HG03196 (cell line): ENCODE measurements at regions not wholly inside any gene's neighbourhood (a gene's known extent, or its start where the extent isn't known, plus 50 kb on each side); places are given as distances from the start of the nearest gene placed in this dataset.

ENCODE experiments used
- ATAC-seq: cut with Tn5 transposase; IDR thresholded peaks from one replicate; pipeline ENCODE4 v1.9.1; 2021; ENCODE audit not compliant: unreplicated experiment

DNA sequence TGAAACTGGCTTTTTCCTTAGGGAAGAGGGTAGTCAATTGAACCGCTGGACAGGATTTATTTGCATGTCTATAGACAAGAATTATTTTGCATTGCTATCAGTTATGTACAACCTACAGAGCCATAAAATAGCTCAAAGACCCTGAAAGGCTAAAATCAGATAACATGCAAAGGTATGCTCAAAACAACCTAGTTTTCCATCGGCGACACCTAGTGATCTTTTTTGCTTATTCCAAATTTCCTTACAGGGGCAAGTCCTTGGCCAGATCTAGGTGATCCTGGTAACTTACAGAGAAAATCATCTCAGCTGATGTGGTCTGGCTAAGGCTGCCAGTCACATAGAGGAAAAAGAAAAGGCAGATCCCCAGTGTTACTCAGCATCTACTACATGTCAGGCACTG lies 141.2 kb upstream of the RPL38 start:
- ATAC-seq = no peak

GRCh38 chr17:74063439-74063838 lies 140.0 kb upstream of the RPL38 start:
- ATAC-seq = no peak

- ATAC-seq = no peak
Measured at GRCh38 chr17:74070374-74070773, 133.1 kb upstream of the RPL38 start.

- ATAC-seq = no peak
Measured at GRCh38 chr17:74070998-74071679, 132.3 kb upstream of the RPL38 start.

DNA sequence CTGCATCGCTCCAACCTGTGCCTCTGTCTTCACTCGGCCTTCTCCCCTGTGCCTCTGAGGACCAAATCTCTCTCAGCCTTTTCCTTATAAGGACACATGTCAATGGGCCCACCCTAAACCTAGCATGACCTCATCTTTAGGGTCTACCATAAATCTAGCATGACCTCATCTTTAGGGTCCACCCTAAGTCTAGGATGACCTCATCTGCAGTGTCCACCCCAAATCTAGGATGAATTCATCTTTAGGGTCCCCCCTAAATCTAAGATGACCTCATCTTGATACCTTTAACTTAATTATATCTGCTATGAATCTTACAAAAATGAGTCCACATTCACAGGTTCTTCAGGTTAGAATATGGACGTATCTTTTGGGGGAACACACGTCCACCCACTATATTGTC lies 131.1 kb upstream of the RPL38 start:
- ATAC-seq = no peak

DNA sequence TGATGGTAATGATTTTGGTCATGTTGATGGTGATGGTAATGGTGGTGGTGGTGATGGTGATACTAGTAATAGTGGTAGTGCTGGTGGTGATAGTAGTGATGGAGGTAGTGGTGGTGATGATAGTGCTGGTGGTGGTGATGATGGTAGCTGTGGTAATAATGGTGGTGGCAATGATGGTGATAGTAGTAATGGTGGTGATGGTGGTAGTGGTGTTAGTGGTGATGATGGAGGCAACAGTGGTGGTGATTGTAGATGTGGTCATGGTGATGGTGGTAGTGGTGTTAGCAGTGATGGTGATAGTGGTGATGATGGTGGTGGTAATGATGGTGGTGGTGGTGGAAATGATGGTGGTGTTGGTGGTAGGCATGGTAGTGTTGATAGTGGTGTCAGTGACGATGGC lies 127.0 kb upstream of the RPL38 start:
- no peak for ATAC-seq

DNA sequence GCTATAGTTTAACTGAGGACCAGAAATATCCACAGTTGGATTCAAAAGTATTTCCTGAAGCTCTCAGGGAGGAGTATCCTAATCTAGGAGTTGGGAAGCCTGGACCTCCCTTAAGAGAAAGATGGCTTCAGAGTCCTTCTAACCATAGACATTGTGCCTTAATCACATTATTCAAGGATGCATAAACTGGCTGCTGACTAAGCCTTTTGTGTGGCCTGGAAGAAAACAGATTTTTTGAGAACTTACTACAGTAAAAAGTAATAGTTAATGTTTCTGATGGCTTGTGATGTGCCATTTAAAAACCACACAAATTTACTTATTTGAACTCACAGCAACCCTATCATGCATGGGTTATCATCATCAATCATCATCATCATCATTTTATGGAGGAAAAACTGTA lies 126.2 kb upstream of the RPL38 start:
- no peak for ATAC-seq

DNA sequence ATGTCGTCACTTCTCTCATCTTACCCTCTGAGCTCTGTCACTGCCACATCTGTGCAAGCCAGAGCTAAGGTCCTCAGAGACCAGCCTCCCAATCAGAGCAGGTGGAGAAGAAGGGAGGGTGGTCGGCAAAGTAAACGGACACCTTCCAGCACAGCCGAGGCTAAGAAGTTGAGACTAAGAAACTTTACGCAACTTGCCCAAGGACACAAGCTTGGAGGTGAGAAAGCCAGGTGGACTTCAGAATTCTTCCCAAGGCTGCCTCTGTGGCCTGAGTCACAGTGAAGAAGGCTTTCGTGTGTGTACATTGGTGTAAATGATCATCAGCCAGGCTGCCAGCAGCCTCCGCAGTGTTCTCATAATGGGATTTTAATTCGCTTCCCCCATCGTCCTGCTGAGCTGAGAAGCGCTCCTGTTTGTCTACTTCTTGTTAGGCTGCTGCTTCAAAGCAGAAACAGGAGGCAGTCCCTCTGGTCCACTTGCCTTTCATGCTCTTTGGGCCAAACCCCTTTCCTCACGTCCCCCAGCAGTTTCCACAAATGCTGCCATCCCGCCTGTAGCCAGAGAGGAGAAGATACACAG lies 125.0 kb upstream of the RPL38 start:
- ATAC-seq = no peak

DNA sequence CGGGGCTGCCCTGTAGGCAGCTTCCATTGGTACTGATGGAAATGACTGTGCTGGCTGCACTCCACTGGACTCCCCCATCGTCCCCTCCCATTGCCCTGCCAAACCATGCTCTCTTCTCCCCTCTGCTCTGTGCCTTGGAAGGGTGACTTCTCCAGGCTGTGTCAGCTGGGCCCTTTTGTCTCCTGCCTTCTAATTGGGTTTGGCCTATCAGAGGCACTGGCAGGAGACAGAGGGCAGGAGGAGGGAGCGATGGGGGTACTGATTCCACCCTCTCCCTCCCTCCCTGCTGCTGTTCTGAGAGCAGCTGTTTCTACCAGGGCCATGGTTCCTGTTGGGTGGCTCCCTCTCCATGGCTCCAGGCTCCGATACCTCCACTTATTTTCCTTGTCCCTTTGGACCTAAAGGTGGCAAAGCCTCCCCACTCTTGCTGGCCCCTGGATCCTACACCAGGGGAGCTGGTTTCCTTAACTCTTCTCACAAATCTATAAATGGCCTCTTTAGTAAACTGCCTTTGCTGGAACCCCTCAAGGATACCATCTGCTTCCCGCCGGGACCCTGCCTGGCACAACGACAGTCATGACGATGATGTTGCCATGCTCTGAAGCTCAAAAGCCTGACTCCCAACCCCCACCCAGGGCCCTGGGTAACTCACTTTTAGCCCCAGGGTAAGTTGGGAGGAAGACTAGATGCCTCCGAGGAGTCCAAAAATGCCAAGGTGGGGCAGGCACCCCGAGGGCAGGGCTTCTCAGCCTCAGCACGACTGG lies 123.8 kb upstream of the RPL38 start:
- no peak for ATAC-seq

GRCh38 chr17:74080656-74081582 lies 122.6 kb upstream of the RPL38 start:
- no peak for ATAC-seq

DNA sequence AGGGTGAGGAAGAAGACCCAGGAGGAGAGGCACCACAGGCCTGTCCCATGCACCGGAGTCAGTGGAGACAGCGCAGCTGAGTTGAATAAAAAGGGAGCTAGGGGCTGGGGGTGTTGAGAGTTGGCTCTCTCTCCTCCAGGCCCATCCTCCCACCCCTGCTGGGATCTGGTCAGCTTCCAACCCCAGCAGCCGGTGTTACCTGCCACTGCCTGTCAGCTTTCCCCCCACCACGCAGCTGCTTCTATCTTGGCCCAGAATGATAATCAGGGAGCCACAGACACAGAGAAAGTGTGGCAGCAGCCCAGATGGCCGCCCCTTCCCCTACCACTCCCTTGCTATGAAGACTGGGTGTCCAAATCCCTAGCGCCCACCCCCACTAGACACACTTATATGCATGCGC lies 120.6 kb upstream of the RPL38 start:
- no peak for ATAC-seq

DNA sequence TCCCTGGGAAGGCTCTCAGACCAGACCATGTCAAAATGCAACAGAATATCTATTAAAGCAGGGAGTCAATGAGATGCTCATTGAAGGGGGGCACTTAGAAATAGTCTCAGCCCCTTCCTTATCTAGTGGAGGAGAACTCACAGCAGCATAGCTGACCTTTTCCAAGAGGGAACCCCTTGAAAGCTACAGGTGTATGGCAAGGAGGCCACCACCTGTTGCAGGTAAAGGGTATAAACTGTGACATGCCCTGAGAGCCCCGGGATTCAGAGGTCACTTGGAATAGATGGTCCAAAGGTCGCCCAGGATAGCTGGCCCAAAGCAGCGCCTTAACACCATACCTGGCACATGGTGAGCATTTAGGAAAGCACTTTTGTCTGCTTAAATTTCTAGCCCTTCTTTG lies 120.2 kb upstream of the RPL38 start:
- no peak for ATAC-seq

DNA sequence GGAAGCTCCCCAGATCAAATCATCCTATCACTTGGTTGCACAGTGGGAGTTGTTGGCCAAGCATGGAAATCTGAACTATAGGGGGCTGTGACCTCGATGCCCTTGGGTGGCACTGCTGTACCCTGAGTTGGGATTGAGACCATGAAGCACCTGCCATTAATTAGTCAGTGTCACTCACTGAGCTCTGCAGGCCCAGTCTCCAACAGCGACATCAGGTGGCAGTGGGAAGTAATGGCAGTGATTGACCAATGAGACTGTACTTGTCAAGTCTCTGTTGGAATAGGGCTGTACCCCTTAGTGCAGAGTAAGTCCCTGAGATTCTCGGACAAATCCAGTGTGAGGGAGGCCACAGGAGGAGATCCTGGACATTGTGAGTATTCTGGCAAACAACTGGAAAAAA lies 118.0 kb upstream of the RPL38 start:
- no peak for ATAC-seq

GRCh38 chr17:74087002-74087585 lies 116.4 kb upstream of the RPL38 start:
- ATAC-seq = no peak

DNA sequence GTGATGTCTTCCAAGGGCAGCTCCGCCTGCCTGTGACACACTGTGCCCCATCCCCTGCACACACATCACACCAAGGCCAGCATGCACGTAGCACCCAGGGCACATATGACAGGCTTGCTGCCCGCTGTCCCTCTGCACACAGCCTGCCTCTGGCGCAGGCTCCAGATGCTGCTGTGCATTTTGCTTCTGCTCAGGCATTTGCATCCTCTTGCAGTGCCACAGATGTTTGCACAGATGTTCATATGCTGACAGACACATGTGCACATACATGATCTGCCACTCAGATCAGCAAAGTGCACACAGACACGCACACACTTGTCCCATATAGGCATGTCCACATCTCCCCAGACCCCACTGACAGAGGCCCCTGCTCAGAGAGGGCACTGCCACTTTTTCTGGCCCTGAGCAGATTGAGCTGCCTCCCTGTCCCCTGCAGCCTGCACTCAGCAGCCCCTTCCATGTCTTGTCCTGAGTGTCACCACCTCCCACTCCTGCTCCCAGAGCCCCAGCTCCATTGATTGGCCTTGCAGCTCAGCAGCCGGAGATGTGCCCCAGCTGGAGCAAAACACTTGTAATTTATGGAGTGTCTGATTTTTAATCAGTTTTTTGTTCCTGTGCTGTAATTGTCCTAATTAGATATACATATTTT lies 115.1 kb upstream of the RPL38 start:
- ATAC-seq = no peak

GRCh38 chr17:74088934-74089329 lies 114.5 kb upstream of the RPL38 start:
- no peak for ATAC-seq

DNA sequence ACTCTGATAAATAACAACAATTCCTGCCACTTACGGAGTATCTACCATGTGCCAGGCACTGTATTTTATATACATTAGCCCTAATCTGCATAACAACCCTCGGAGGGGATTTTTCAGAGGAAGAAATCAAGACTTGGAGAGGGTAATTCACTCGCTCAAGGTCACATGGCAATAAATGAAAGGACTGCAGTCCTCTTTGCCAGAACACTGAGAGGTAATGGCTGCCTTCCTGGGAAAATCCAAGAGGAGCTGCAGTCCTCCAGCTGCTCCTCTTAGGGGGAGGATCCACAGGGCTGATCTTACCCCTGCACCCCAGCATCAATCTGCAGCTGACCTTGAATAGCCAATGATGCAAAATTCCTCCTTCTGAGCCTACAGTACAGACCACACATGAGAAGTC lies 114.1 kb upstream of the RPL38 start:
- no peak for ATAC-seq

GRCh38 chr17:74089869-74090464 lies 113.5 kb upstream of the RPL38 start:
- ATAC-seq = no peak

DNA sequence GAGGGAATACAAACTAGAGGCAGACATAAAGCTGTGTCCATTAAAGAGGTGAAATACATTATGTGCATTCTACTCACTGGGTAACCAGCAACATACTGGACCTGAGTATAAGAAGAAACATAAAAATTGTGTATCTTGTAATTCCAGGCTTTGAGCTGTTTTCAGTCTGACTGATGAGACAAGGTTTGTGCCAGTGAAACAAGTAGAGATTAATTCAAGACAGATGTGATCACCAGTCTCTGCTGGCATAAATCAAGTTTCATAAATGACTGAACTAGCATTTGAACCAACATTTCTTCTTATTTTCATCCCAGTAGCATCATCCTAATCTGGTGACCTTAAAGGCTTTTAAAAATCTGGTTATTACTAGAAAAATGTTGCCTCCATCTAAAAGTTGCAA lies 108.8 kb upstream of the RPL38 start:
- ATAC-seq = no peak

GRCh38 chr17:74096456-74096855 lies 107.0 kb upstream of the RPL38 start:
- no peak for ATAC-seq
